ENCODE measurements at regions not wholly inside any gene's neighbourhood (a gene's known extent, or its start where the extent isn't known, plus 50 kb on each side); places are given as distances from the start of the nearest gene placed in this dataset.
"Not testable (repeated sequence)": the region's sequence is repeated elsewhere in the genome, so short reads cannot be mapped to it uniquely, and the experiment has no call there.

DNA sequence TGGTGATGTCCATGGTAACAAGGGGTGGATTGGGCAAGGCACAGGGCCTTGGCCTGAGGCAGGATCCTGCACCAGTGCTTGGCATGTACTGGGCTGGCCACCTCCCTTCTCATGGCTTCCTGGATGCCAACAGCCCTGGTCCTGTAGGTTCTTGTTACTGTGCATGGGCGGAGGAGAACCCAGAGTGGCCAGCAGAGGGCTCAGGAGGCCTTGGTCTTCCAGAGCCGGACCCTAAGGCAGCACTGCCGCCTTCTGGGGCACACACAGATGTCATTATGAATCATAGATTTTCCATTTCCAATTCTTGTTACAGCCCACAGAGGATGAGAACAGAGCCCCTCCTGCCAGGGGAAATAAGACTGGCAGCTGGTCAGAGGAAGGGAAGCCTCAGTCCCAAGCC, 122.7 kb downstream of the ZNF267 start:
- H3K4me3 ChIP-seq; H3K27ac ChIP-seq; H3K4me1 ChIP-seq (replicated peaks in 1 of 2); intact Hi-C loops (cut with DNase I); H3K27me3 ChIP-seq; H3K36me3 ChIP-seq (replicated peaks in 1 of 2); H3K9me3 ChIP-seq (replicated peaks in 1 of 3): not testable (repeated sequence)
- DNase-seq: peak in 5 of 7 donors; percentile 19 to 30 (median 23)
- TF ChIP-seq CTCF (IDR thresholded peaks at IDR 0.05): peak in 1 of 6 experiments; percentile 28
- WGBS, 4 donors: 23 to 25% (median 25%) methylated on average over 2 to 3 of the region's 3 CpGs; no CpG with 5 or more reads in 1 of the 4 donors

DNA sequence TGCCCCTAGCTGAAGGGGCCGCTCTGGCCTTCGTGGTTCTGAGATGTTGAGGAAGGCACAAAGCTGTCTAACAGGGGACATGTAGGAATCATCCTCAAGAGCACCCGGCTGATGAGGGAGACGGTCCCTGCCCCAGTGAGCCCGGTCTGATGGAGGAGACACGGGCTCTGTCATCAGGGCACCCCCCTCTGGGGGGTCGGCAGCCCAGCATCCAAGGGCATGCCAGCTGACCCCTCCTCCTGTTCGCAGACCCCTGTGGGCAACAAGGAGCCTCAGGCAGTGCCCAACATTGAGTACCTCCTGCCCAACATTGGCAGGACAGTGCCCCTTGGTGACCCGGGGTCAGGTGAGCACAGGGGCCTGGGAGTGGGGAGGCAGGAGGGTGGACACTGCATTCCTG, 128.9 kb downstream of the ZNF267 start:
- H3K9me3 ChIP-seq (replicated peaks in 1 of 3); DNase-seq; H3K4me1 ChIP-seq (replicated peaks in 1 of 2); intact Hi-C loops (cut with DNase I); H3K27me3 ChIP-seq; H3K4me3 ChIP-seq; H3K27ac ChIP-seq; H3K36me3 ChIP-seq (replicated peaks in 1 of 2): not testable (repeated sequence)
- WGBS, 4 donors: 80 to 100% (median 86%) methylated on average over 2 to 9 of the region's 9 CpGs

GRCh38 chr16:32003819-32004218, 130.2 kb downstream of the ZNF267 start:
- WGBS, 4 donors: 40 to 92% (median 78%) methylated on average over 1 to 6 of the region's 7 CpGs
- H3K4me3 ChIP-seq; DNase-seq; H3K36me3 ChIP-seq (replicated peaks in 1 of 2); H3K4me1 ChIP-seq (replicated peaks in 1 of 2); intact Hi-C loops (cut with DNase I); H3K27me3 ChIP-seq; H3K9me3 ChIP-seq (replicated peaks in 1 of 3); H3K27ac ChIP-seq: not testable (repeated sequence)

GRCh38 chr16:32038783-32039496, 165.3 kb downstream of the ZNF267 start:
- intact Hi-C loops (cut with DNase I); H3K27me3 ChIP-seq; H3K27ac ChIP-seq; H3K9me3 ChIP-seq (replicated peaks in 1 of 3); DNase-seq; H3K4me3 ChIP-seq; H3K36me3 ChIP-seq (replicated peaks in 1 of 2); H3K4me1 ChIP-seq (replicated peaks in 1 of 2): not testable (repeated sequence)
- 70 to 71% methylated on average over 9 of the region's 10 CpGs; no CpG with 5 or more reads in 2 of the 4 donors for WGBS, 4 donors

DNA sequence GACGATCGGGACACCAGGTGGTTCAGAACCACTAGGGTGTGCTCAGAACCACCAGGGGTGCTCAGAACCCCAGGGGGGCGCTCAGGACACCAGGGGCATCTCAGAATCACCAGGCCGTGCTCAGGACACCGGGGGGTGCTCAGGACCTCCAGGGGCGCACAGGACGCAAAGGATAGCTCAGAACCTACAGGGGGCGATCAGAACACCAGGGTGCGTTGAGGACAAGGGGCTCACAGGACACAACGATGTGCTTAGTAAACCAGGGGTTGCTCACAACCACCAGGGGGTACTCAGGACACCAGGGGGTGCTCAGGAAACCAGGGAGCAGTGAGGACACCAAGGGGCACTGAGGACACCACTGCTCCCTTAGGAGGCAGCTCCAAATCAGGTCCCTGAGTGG, 166.3 kb downstream of the ZNF267 start:
- H3K27me3 ChIP-seq; DNase-seq; H3K27ac ChIP-seq; H3K36me3 ChIP-seq (replicated peaks in 1 of 2); H3K4me1 ChIP-seq (replicated peaks in 1 of 2); intact Hi-C loops (cut with DNase I); H3K4me3 ChIP-seq; H3K9me3 ChIP-seq (replicated peaks in 1 of 3): not testable (repeated sequence)
- no CpG with 5 or more reads among the region's 10 CpGs for WGBS, 4 donors

- H3K27me3 ChIP-seq; H3K9me3 ChIP-seq (replicated peaks in 1 of 3); H3K27ac ChIP-seq; H3K4me3 ChIP-seq; DNase-seq; intact Hi-C loops (cut with DNase I); H3K4me1 ChIP-seq (replicated peaks in 1 of 2); H3K36me3 ChIP-seq (replicated peaks in 1 of 2): not testable (repeated sequence)
- 29 to 37% (median 34%) methylated on average over 8 to 13 of the region's 13 CpGs for WGBS, 4 donors
Measured at GRCh38 chr16:32066016-32066651, 187.0 kb upstream of the TP53TG3D start.

DNA sequence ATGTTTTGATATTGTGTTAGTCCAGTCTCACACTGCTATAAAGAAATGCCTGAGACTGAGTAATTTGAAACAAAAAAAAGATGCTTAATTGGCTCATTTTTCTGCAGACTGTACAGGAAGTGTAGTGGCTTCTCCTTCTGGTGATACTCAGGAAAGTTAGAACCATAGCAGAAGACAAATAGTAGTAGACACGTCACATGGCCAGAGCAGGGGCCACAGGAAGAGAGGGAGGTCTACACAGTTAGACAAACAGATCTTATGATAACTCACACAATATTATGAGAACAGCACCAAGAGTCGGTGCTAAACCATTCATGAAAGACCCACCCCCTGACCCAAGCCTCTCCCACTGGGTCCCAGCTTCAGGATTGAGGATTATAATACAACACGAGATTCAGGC, 181.5 kb upstream of the TP53TG3D start:
- no CpG with 5 or more reads among the region's 3 CpGs for WGBS, 4 donors
- H3K27ac ChIP-seq; DNase-seq; H3K4me1 ChIP-seq (replicated peaks in 1 of 2); H3K4me3 ChIP-seq; intact Hi-C loops (cut with DNase I); H3K36me3 ChIP-seq (replicated peaks in 1 of 2); H3K9me3 ChIP-seq (replicated peaks in 1 of 3); H3K27me3 ChIP-seq: not testable (repeated sequence)

DNA sequence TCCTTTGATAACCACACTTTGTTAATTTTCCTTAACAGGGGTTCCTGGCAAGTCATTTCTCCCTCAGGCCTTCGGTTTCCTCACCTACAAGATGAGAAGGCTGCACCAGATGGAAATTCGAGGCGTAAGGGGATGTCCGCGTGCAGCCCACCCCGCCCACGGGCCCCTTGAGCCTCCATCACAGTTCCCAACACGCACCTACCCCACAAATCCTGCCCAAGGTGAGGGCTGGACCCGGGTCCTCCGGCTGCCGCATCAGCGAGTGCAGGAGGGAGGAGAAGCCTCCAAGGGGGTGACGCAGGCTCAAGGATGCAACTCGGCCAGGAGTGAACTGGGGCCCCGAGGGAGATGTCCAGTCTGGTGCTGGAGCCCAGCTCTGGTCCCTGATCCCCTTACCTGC, 169.2 kb upstream of the TP53TG3D start:
- H3K9me3 ChIP-seq (replicated peaks in 1 of 3); H3K4me1 ChIP-seq (replicated peaks in 1 of 2); H3K27me3 ChIP-seq; DNase-seq; intact Hi-C loops (cut with DNase I); H3K4me3 ChIP-seq; H3K27ac ChIP-seq; H3K36me3 ChIP-seq (replicated peaks in 1 of 2): not testable (repeated sequence)
- 33 to 52% (median 35%) methylated on average over 12 to 13 of the region's 15 CpGs; no CpG with 5 or more reads in 1 of the 4 donors for WGBS, 4 donors

DNA sequence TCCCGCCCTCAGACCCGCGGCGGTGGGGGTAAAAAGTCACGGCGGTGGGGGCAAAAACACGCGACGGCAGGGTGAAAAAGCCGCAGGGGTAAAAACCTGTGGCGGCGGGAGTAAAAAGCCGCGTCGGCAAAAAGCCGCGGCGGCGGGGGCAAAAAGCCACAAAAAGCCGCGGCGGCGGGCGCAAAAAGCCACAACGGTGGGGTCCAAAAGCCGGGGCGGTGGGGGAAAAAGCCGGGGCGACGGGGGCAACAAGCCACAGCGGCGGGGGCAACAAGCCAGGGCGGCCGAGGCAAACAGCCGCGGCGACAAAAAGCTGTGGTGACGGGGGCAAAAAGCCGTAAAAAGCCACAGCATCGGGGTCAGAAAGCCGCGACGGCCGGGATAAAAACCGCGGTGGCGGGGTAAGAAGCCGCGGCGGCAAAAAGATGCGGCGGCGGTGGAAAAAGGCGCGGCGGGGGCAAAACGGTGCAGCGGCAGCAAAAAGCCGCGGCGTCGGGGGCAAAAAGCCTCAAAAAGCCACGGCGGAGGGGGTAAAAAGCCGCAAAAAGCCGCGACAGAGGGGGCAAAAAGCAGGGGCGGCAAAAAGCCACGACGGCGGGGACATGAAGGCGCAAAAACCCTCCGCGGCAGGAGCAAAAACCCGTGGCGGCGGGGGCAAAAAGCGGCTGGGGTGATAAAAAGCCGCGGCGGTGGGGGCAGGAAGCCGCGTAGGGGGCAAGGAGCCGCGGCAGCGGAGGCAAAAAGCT, 168.3 kb upstream of the TP53TG3D start:
- 11 to 48% (median 24%) methylated on average over 37 to 67 of the region's 86 CpGs for WGBS, 4 donors
- H3K4me3 ChIP-seq; H3K9me3 ChIP-seq (replicated peaks in 1 of 3); H3K4me1 ChIP-seq (replicated peaks in 1 of 2); intact Hi-C loops (cut with DNase I); H3K27ac ChIP-seq; H3K36me3 ChIP-seq (replicated peaks in 1 of 2); H3K27me3 ChIP-seq; DNase-seq: not testable (repeated sequence)
